Loucy (cell line): ENCODE measurements at regions not wholly inside any gene's neighbourhood (a gene's known extent, or its start where the extent isn't known, plus 50 kb on each side); places are given as distances from the start of the nearest gene placed in this dataset.

ENCODE experiments used
- H2AFZ ChIP-seq: fragments of 200-600 bp; sonication (generic); 2 replicates; pipeline ENCODE4 v1.6.0; 2016; ENCODE audit warnings: antibody characterized with exemption, mild to moderate bottlenecking, low read length, moderate library complexity
- H3F3A ChIP-seq: fragments of 200-600 bp; 2 replicates; pipeline ENCODE4 v1.6.0; 2016; ENCODE audit warnings: antibody characterized with exemption, low read depth, mild to moderate bottlenecking
- H3K27me3 ChIP-seq: fragments of 200-600 bp; sonication (generic); 2 replicates; pipeline ENCODE4 v1.6.1; 2014; ENCODE audit warnings: low read length, mild to moderate bottlenecking; ENCODE audit not compliant: insufficient read depth, poor library complexity, severe bottlenecking
- H3K36me3 ChIP-seq: fragments of 200-600 bp; sonication (generic); 2 replicates; pipeline ENCODE4 v1.6.1; 2016; ENCODE audit warnings: low read length; ENCODE audit not compliant: insufficient read depth
- H3K4me1 ChIP-seq: fragments of 200-600 bp; sonication (generic); 2 replicates; pipeline ENCODE4 v1.5.1; 2014; ENCODE audit warnings: low read length, mild to moderate bottlenecking; ENCODE audit not compliant: insufficient read depth, poor library complexity, severe bottlenecking
- H3K4me2 ChIP-seq: fragments of 200-600 bp; sonication (generic); 2 replicates; pipeline ENCODE4 v1.6.0; 2014; ENCODE audit warnings: antibody characterized with exemption, low read length, low read depth, mild to moderate bottlenecking; ENCODE audit not compliant: poor library complexity, severe bottlenecking
- H3K4me3 ChIP-seq: fragments of 200-600 bp; sonication (generic); 2 replicates; pipeline ENCODE4 v1.5.1; 2014; ENCODE audit warnings: low read length, mild to moderate bottlenecking, mixed read lengths; ENCODE audit not compliant: poor library complexity, severe bottlenecking
- H3K79me2 ChIP-seq: fragments of 200-600 bp; sonication (generic); 2 replicates; pipeline ENCODE4 v1.6.1; 2014; ENCODE audit warnings: low read length; ENCODE audit not compliant: insufficient read depth
- H3K9ac ChIP-seq: fragments of 200-600 bp; sonication (generic); 2 replicates; pipeline ENCODE4 v1.6.0; 2014; ENCODE audit warnings: mild to moderate bottlenecking, low read depth, low read length, moderate library complexity; ENCODE audit not compliant: poor library complexity, severe bottlenecking
- H3K9me2 ChIP-seq: fragments of 200-600 bp; sonication (generic); replicated peaks from 2 replicates; pipeline ENCODE4 v1.6.1; 2016; ENCODE audit warnings: low read depth, low read length, mixed read lengths
- H3K9me3 ChIP-seq: fragments of 200-600 bp; sonication (generic); 2 replicates; pipeline ENCODE4 v1.6.1; 2014; ENCODE audit warnings: mild to moderate bottlenecking, antibody characterized with exemption, low read length, low read depth; ENCODE audit not compliant: insufficient read depth
- H4K20me1 ChIP-seq: fragments of 200-600 bp; sonication (generic); 2 replicates; pipeline ENCODE4 v1.6.0; 2014; ENCODE audit warnings: antibody characterized with exemption, low read length, mild to moderate bottlenecking; ENCODE audit not compliant: insufficient read depth, poor library complexity, severe bottlenecking
- CTCF ChIP-seq: fragments of 200-600 bp; sonication (generic); conservative IDR thresholded peaks from 2 replicates; pipeline ENCODE4 v1.5.1; 2014; ENCODE audit warnings: mild to moderate bottlenecking, antibody characterized with exemption, low read length
- EZH2phosphoT487 ChIP-seq: fragments of 200-600 bp; IDR thresholded peaks from 2 replicates; pipeline ENCODE4 v1.6.1; 2018; ENCODE audit warnings: antibody characterized with exemption, mild to moderate bottlenecking, moderate library complexity, borderline replicate concordance

- no peak overlapping the region for H3K4me3 ChIP-seq
These were observed 310.4 kb downstream of the MTX2 start for GRCh38 chr2:176579608-176580007.

GRCh38 chr2:176581557-176582165 lies 312.4 kb downstream of the MTX2 start:
- no peak overlapping the region for H3K4me3 ChIP-seq
- H3K9me2 ChIP-seq = no peaks in the 10 kb centered on the region
- no peaks in the 10 kb centered on the region for H4K20me1 ChIP-seq
- H3K27me3 ChIP-seq = no peaks in the 10 kb centered on the region
- peaks cover 10% of the 10 kb centered on the region for H3K4me1 ChIP-seq
- H3K4me2 ChIP-seq = no peak overlapping the region
- TF ChIP-seq CTCF (no peak), EZH2phosphoT487 (no peak)
- H3F3A ChIP-seq = no peaks in the 10 kb centered on the region
- no peak overlapping the region for H3K9ac ChIP-seq
- no peaks in the 10 kb centered on the region for H3K79me2 ChIP-seq
- H2AFZ ChIP-seq = no peak overlapping the region
- no peaks in the 10 kb centered on the region for H3K9me3 ChIP-seq
- no peaks in the 10 kb centered on the region for H3K36me3 ChIP-seq

More at GRCh38 chr2:176579608-176580007, 310.4 kb downstream of the MTX2 start:
- Histone ChIP-seq H3K9me2 (no peaks in the 10 kb centered on the region), H3F3A (no peaks in the 10 kb centered on the region), H3K36me3 (no peaks in the 10 kb centered on the region), H4K20me1 (no peaks in the 10 kb centered on the region), H3K27me3 (no peaks in the 10 kb centered on the region), H3K9me3 (no peaks in the 10 kb centered on the region), H3K9ac (no peak overlapping the region), H3K4me1 (peaks cover 10% of the 10 kb centered on the region), H3K79me2 (no peaks in the 10 kb centered on the region), H2AFZ (no peak overlapping the region), H3K4me2 (no peak overlapping the region)
- TF ChIP-seq EZH2phosphoT487 (no peak), CTCF (no peak)

- H3K9ac ChIP-seq = no peak overlapping the region
- H3K4me3 ChIP-seq = no peak overlapping the region
- H3K79me2 ChIP-seq = no peaks in the 10 kb centered on the region
- H3K9me3 ChIP-seq = no peaks in the 10 kb centered on the region
- H3K9me2 ChIP-seq = no peaks in the 10 kb centered on the region
- no peaks in the 10 kb centered on the region for H3F3A ChIP-seq
- no peaks in the 10 kb centered on the region for H3K36me3 ChIP-seq
- TF ChIP-seq CTCF = no peak
- no peak for TF ChIP-seq EZH2phosphoT487
- no peak overlapping the region for H3K4me2 ChIP-seq
- H2AFZ ChIP-seq = no peak overlapping the region
- H4K20me1 ChIP-seq = no peaks in the 10 kb centered on the region
- H3K4me1 ChIP-seq = peaks cover 10% of the 10 kb centered on the region
- H3K27me3 ChIP-seq = no peaks in the 10 kb centered on the region
These were observed 312.9 kb downstream of the MTX2 start for GRCh38 chr2:176582176-176582575.
